Heart left ventricle (tissue), 16 donors: ENCODE measurements at regions not wholly inside any gene's neighbourhood (a gene's known extent, or its start where the extent isn't known, plus 50 kb on each side); places are given as distances from the start of the nearest gene placed in this dataset.

Experiments used
- ATAC-seq, 4 donors: fragments of 200-7000 bp; cut with Tn5 transposase; one replicate each; pipeline ENCODE4 v1.9.1; 2020 to 2022; ENCODE audit warnings: moderate library complexity in 4 of 4, mild to moderate bottlenecking in 3 of 4, moderate number of reproducible peaks in 1 of 4
- DNase-seq, 5 donors: peaks; one replicate each; pipeline ENCODE4 v3.0.0-alpha.2; 2020
- H3K27ac ChIP-seq, 12 donors: fragments of 200-600 bp; sonication (generic) in 4 of 12; one replicate each; pipeline versions ENCODE4 v1.5.0 to v1.8.0; 2016 to 2022; ENCODE audit warnings: mild to moderate bottlenecking in 2 of 12
- H3K27me3 ChIP-seq, 9 donors: fragments of 200-600 bp; sonication (generic) in 2 of 9; one replicate each; pipeline versions ENCODE4 v1.5.1 to v1.8.0; 2016 to 2022; ENCODE audit warnings: mild to moderate bottlenecking in 3 of 9
- H3K36me3 ChIP-seq, 9 donors: fragments of 200-600 bp; sonication (generic) in 2 of 9; one replicate each; pipeline versions ENCODE4 v1.5.0 to v1.8.0; 2018 to 2022; ENCODE audit warnings: mild to moderate bottlenecking in 2 of 9
- H3K4me1 ChIP-seq, 12 donors: fragments of 200-600 bp; sonication (generic) in 4 of 12; one replicate each; pipeline versions ENCODE4 v1.5.0 to v1.8.0; 2016 to 2022; ENCODE audit warnings: mild to moderate bottlenecking in 3 of 12
- H3K4me3 ChIP-seq, 12 donors: fragments of 200-600 bp; sonication (generic) in 4 of 12; one replicate each; pipeline versions ENCODE4 v1.5.0 to v1.8.0; 2017 to 2022; ENCODE audit warnings: mild to moderate bottlenecking in 9 of 12, moderate library complexity in 4 of 12
- H3K9me3 ChIP-seq, 12 donors: fragments of 200-600 bp; sonication (generic) in 4 of 12; one replicate each; pipeline versions ENCODE4 v1.5.0 to v1.8.0; 2016 to 2022; ENCODE audit warnings: mild to moderate bottlenecking in 1 of 12
- POLR2A ChIP-seq, 2 donors: fragments of 450-650 bp; IDR thresholded peaks; one replicate each; pipeline ENCODE4 v1.6.1; 2017; ENCODE audit warnings: antibody characterized with exemption in 2 of 2, mild to moderate bottlenecking in 2 of 2, moderate library complexity in 2 of 2
- WGBS, 4 donors: extraction: QIAGEN DNeasy Blood & Tissue Kit in 2 of 4; methylation state at CpG; one replicate each; pipeline versions ENCODE4 v1.1.5 to v1.1.7; 2013 to 2018; 5-methylcytosine and 5-hydroxymethylcytosine counted together
- intact Hi-C, 10 donors: fragments of 100-400 bp; cut with DNase I; formaldehyde crosslinking; loops; one replicate each; pipeline versions ENCODE4 v1.11.1 to v1.14.2; 2022
- TF ChIP-seq, protein P1 (sequence below), 12 donors: fragments of 200-600 bp; sonication (generic) in 4 of 12; IDR thresholded peaks; one replicate each; pipeline versions ENCODE4 v1.5.0 to v1.8.0; 2018 to 2022; ENCODE audit warnings: antibody characterized with exemption in 12 of 12, mild to moderate bottlenecking in 5 of 12
- donor health status: ischemic (EF 13 %, LVEDD 7.1; RV severe dilation, severe dysfunction).
- donor health status: healthy with polysubstance abuse.
- donor health status: DM: no; HTN: yes; CAD: no.
- donor health status: DM: no; HTN: no; CAD: no.
- donor health status: ischemic (EF 25% LVEDD 6.9; RV normal size, moderate dysfunction).
- donor health status: ischemic (EF 25% LVEDD 5.7; RV mildly dilated, moderate dysfunction).
- donor health status: healthy.
- donor health status: DM: yes; HTN: yes; CAD: no.
- donor health status: ischemic (EF 35%, LVEDD 5.7; RV mildly dilated, moderate dysfunction).
- donor health status: nonischemic (EF 11% LVEDD 7.7; RV severe dilation, severe dysfunction).
- donor health status: DM: yes; HTN: yes; CAD: no.
- donor health status: PGD.
- donor health status: ischemic (EF 29% LVEDD 5.4; RV normal size, mild dysfunction).
- donor health status: nonischemic (EF 23%, LVEDD 6.1; RV moderate dilation, normal function).

- ATAC-seq = no peak
- intact Hi-C loops = no loop called here
- Histone ChIP-seq H3K4me1 (no peaks in the 10 kb centered on the region), H3K4me3 (no peak overlapping the region), H3K9me3 (peaks cover 0 to 32% (median 10%) of the 10 kb centered on the region in 12 donors), H3K27me3 (no peaks in the 10 kb centered on the region), H3K27ac (no peak overlapping the region), H3K36me3 (no peaks in the 10 kb centered on the region)
- no peak for DNase-seq
- TF ChIP-seq, protein P1, sequence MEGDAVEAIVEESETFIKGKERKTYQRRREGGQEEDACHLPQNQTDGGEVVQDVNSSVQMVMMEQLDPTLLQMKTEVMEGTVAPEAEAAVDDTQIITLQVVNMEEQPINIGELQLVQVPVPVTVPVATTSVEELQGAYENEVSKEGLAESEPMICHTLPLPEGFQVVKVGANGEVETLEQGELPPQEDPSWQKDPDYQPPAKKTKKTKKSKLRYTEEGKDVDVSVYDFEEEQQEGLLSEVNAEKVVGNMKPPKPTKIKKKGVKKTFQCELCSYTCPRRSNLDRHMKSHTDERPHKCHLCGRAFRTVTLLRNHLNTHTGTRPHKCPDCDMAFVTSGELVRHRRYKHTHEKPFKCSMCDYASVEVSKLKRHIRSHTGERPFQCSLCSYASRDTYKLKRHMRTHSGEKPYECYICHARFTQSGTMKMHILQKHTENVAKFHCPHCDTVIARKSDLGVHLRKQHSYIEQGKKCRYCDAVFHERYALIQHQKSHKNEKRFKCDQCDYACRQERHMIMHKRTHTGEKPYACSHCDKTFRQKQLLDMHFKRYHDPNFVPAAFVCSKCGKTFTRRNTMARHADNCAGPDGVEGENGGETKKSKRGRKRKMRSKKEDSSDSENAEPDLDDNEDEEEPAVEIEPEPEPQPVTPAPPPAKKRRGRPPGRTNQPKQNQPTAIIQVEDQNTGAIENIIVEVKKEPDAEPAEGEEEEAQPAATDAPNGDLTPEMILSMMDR (IDR thresholded peaks at IDR 0.05) = no peak
- no peak for TF ChIP-seq POLR2A (IDR thresholded peaks at IDR 0.05)
Observed at GRCh38 chr14:37663498-37663897, 68.1 kb downstream of the TTC6 start.

DNA sequence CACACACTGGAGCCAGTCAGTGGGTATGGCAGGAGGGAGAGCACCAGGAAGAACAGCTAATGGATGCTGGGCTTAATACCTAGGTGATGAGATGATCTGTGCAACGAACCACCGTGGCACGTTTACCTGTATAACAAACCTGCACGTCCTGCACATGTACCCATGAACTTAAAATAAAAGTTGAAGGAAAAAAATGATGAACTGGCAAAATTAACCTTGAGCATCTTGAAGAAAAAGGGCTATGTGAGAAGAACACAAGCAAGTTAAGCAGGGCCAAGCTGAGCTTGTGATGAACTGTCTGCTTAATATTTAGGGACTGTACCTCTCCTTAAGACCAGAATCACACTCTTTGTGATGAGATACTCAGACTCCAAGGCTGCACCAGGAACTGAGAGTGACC is 70.0 kb downstream of the TTC6 start:
- Histone ChIP-seq H3K27ac (no peak overlapping the region), H3K4me1 (no peaks in the 10 kb centered on the region), H3K9me3 (peaks cover 0 to 26% (median 9%) of the 10 kb centered on the region in 12 donors), H3K36me3 (no peaks in the 10 kb centered on the region), H3K27me3 (no peaks in the 10 kb centered on the region), H3K4me3 (no peak overlapping the region)
- no peak for DNase-seq
- intact Hi-C loops = no loop called here
- WGBS, 4 donors = 76 to 87% (median 77%) methylated on average over 4 of the region's 4 CpGs
- no peak for ATAC-seq
- TF ChIP-seq, protein P1 (IDR thresholded peaks at IDR 0.05) = no peak
- no peak for TF ChIP-seq POLR2A (IDR thresholded peaks at IDR 0.05)

GRCh38 chr14:37665951-37666350 is 70.5 kb downstream of the TTC6 start:
- peaks cover 0 to 21% (median 5%) of the 10 kb centered on the region in 12 donors for H3K9me3 ChIP-seq
- no peak overlapping the region for H3K27ac ChIP-seq
- no peaks in the 10 kb centered on the region for H3K36me3 ChIP-seq
- no peaks in the 10 kb centered on the region for H3K4me1 ChIP-seq
- TF ChIP-seq POLR2A (IDR thresholded peaks at IDR 0.05) = no peak
- intact Hi-C loops = no loop called here
- WGBS, 4 donors = 63 to 85% (median 77%) methylated on average over 1 of the region's 1 CpG
- ATAC-seq = no peak
- H3K27me3 ChIP-seq = no peaks in the 10 kb centered on the region
- no peak for DNase-seq
- no peak overlapping the region for H3K4me3 ChIP-seq

GRCh38 chr14:37668646-37669045 is 73.2 kb downstream of the TTC6 start:
- H3K27me3 ChIP-seq = no peaks in the 10 kb centered on the region
- H3K27ac ChIP-seq = no peak overlapping the region
- H3K4me1 ChIP-seq = no peaks in the 10 kb centered on the region
- ATAC-seq (no peak), DNase-seq (no peak)
- no peak overlapping the region for H3K4me3 ChIP-seq
- no peaks in the 10 kb centered on the region for H3K36me3 ChIP-seq
- intact Hi-C loops = no loop called here
- WGBS, 4 donors = 44 to 57% (median 51%) methylated on average over 1 of the region's 1 CpG
- TF ChIP-seq, protein P1 (IDR thresholded peaks at IDR 0.05) = no peak
- no peak for TF ChIP-seq POLR2A (IDR thresholded peaks at IDR 0.05)
- H3K9me3 ChIP-seq = no peaks in the 10 kb centered on the region

- no peak for DNase-seq
- Histone ChIP-seq H3K36me3 (no peaks in the 10 kb centered on the region), H3K27ac (no peak overlapping the region), H3K27me3 (no peaks in the 10 kb centered on the region), H3K9me3 (no peaks in the 10 kb centered on the region), H3K4me1 (no peaks in the 10 kb centered on the region), H3K4me3 (no peak overlapping the region)
- 55 to 63% (median 58%) methylated on average over 3 of the region's 3 CpGs for WGBS, 4 donors
- TF ChIP-seq POLR2A (IDR thresholded peaks at IDR 0.05) = no peak
- TF ChIP-seq, protein P1 (IDR thresholded peaks at IDR 0.05) = no peak
- no peak for ATAC-seq
- intact Hi-C loops = no loop called here
Observed at GRCh38 chr14:37669242-37669641, 73.8 kb downstream of the TTC6 start.
